ENCODE measurements at regions not wholly inside any gene's neighbourhood (a gene's known extent, or its start where the extent isn't known, plus 50 kb on each side); places are given as distances from the start of the nearest gene placed in this dataset.

DNA sequence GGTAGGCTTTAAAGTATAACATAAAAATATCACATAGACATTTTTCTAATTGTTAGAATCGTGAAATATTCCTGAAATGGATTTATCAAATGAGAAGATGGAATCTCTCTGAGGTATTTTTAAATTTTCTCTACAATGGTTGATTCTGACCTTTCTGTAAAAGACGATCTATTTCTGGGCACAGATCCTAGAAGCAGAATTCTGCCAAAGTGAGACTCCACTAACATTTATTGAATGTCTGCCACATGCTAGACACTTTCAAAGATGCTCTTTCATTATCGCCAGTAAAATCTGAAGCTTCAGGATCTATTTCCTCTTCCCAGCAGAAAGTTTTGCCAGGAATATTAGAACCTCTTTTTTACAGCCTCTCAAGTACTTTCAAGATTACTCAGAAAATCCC lies 64.1 kb upstream of the TMEM45B start:
- TF ChIP-seq, protein P1, sequence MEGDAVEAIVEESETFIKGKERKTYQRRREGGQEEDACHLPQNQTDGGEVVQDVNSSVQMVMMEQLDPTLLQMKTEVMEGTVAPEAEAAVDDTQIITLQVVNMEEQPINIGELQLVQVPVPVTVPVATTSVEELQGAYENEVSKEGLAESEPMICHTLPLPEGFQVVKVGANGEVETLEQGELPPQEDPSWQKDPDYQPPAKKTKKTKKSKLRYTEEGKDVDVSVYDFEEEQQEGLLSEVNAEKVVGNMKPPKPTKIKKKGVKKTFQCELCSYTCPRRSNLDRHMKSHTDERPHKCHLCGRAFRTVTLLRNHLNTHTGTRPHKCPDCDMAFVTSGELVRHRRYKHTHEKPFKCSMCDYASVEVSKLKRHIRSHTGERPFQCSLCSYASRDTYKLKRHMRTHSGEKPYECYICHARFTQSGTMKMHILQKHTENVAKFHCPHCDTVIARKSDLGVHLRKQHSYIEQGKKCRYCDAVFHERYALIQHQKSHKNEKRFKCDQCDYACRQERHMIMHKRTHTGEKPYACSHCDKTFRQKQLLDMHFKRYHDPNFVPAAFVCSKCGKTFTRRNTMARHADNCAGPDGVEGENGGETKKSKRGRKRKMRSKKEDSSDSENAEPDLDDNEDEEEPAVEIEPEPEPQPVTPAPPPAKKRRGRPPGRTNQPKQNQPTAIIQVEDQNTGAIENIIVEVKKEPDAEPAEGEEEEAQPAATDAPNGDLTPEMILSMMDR (IDR thresholded peaks at IDR 0.05), result no peak
- no peak for TF ChIP-seq POLR2A (IDR thresholded peaks at IDR 0.05)
- no peak for TF ChIP-seq EP300 (IDR thresholded peaks at IDR 0.05)
- no peak for TF ChIP-seq POLR2AphosphoS5 (IDR thresholded peaks at IDR 0.05)

All from stomach (tissue), 4 donors.